ENCODE measurements at regions not wholly inside any gene's neighbourhood (a gene's known extent, or its start where the extent isn't known, plus 50 kb on each side); places are given as distances from the start of the nearest gene placed in this dataset.

DNA sequence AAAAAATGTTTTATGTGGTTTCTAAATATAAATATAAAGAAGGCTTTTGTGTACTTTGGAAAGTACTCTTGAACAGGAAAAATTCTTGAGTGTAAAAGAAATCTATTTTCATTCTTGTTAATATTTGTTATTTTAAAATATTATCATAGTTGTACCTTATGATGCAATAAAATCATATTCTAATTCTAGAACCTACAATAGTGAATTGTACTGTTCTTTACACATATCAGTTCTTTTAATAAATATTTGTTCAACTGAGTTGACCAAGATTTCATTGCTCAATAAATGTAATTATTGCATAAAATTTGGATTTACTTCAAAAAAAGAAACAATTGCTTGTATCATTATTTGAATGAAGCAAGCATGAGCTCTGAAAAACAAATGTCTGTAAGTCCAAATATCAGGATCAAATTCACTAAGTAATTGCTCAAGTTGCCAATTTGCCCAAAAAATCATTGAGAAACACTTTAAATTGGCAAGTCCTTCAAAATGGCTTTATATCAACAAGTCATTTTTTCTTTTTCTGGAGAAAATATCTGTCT is 191.6 kb upstream of the SLC16A7 start:
- POLR2A ChIA-PET: no interaction called here
- no peak for ATAC-seq (ENCODE audit: low read depth)

More for the DNA sequence above, 191.6 kb upstream of the SLC16A7 start:
- no peaks in the 10 kb centered on the region for H3K9me3 Mint-ChIP-seq (ENCODE audit: insufficient read depth)
- peaks cover 0 to 4% (median 0%) of the 10 kb centered on the region in 4 experiments for H3K27me3 ChIP-seq (replicated peaks in 1 of 4; ENCODE audit: control extremely low read depth in 1 of 4, control insufficient read depth in 3 of 4, insufficient read depth in 4 of 4, low read length in 3 of 4)
- no peak overlapping the region for H3K27ac ChIP-seq (ENCODE audit: low read length in 2 of 2)
- no peak overlapping the region for H3K4me3 Mint-ChIP-seq
- H3K4me1 ChIP-seq (ENCODE audit: control insufficient read depth in 2 of 2, insufficient read depth in 2 of 2, low read length in 2 of 2): no peaks in the 10 kb centered on the region
- H3K36me3 ChIP-seq (replicated peaks in 1 of 2; ENCODE audit: control extremely low read depth in 1 of 2, control insufficient read depth in 1 of 2, extremely low read depth in 1 of 2, insufficient read depth in 2 of 2, low read length in 1 of 2): no peaks in the 10 kb centered on the region
- no peak overlapping the region for H2AFZ ChIP-seq (ENCODE audit: insufficient read depth, low read depth, low read length, poor library complexity, severe bottlenecking)
- no peaks in the 10 kb centered on the region for H3K79me2 ChIP-seq (ENCODE audit: control insufficient read depth, insufficient read depth, low read length)
- no peak for DNase-seq
- no peaks in the 10 kb centered on the region for H3K27me3 Mint-ChIP-seq
- H3K9me3 ChIP-seq (ENCODE audit: control extremely low read depth in 1 of 3, control insufficient read depth in 2 of 3, insufficient read depth in 1 of 3, low read length in 2 of 3): no peaks in the 10 kb centered on the region
- no peak overlapping the region for H3K27ac Mint-ChIP-seq
- intact Hi-C loops (cut with micrococcal nuclease): no loop called here
- no peak overlapping the region for H3K4me2 ChIP-seq (replicated peaks; ENCODE audit: low read depth, low read length, poor library complexity, severe bottlenecking)
- CTCF ChIA-PET: interaction anchor here (0.9 to 3.9 kb wide), 5 partner anchors 11 to 431 kb away, joined by 3 to 44 read pairs (median 6); no protein-coding TSS in a partner anchor
- H4K20me1 ChIP-seq (ENCODE audit: control insufficient read depth, insufficient read depth, low read length, poor library complexity, severe bottlenecking): no peaks in the 10 kb centered on the region
- TF ChIP-seq CTCF (IDR thresholded peaks at IDR 0.05) (no peak), EZH2 (IDR thresholded peaks at IDR 0.05; ENCODE audit: borderline replicate concordance, insufficient read depth, low read depth, low read length, poor library complexity, severe bottlenecking) (no peak)
- H3K4me3 ChIP-seq (ENCODE audit: control extremely low read depth in 1 of 5, extremely low read depth in 1 of 5, insufficient read depth in 1 of 5, low read depth in 2 of 5, low read length in 4 of 5): no peak overlapping the region
- H3K4me1 Mint-ChIP-seq: peaks cover 2% of the 10 kb centered on the region
- no peak overlapping the region for H3K9ac ChIP-seq (ENCODE audit: low read length)

Data from B cell (primary cell).